ENCODE measurements at regions not wholly inside any gene's neighbourhood (a gene's known extent, or its start where the extent isn't known, plus 50 kb on each side); places are given as distances from the start of the nearest gene placed in this dataset.

DNA sequence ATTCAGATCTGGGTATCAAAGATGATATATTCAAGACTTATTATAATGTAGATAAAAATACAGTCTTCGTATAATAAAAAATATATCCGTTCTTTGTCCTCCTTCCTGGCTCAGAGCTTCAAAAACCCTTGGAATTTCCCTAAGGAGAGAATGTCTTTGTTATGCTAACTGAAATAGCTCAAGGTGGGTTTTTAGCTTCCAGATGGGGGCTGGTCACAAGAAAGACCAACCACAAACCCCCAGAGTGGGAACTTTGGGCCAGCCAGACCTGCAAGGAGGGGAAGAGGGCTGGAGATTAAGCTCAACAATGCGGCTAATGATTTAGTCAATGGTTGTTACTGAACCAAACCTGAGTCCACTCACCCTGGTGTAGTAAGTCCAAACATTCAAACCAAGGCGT is 196.4 kb downstream of the SDHAF3 start:
- TF ChIP-seq, protein P1, sequence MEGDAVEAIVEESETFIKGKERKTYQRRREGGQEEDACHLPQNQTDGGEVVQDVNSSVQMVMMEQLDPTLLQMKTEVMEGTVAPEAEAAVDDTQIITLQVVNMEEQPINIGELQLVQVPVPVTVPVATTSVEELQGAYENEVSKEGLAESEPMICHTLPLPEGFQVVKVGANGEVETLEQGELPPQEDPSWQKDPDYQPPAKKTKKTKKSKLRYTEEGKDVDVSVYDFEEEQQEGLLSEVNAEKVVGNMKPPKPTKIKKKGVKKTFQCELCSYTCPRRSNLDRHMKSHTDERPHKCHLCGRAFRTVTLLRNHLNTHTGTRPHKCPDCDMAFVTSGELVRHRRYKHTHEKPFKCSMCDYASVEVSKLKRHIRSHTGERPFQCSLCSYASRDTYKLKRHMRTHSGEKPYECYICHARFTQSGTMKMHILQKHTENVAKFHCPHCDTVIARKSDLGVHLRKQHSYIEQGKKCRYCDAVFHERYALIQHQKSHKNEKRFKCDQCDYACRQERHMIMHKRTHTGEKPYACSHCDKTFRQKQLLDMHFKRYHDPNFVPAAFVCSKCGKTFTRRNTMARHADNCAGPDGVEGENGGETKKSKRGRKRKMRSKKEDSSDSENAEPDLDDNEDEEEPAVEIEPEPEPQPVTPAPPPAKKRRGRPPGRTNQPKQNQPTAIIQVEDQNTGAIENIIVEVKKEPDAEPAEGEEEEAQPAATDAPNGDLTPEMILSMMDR (IDR thresholded peaks at IDR 0.05) = no peak
- TF ChIP-seq POLR2A (IDR thresholded peaks at IDR 0.05) = no peak
